Brain microvascular endothelial cell (primary cell): ENCODE measurements at regions not wholly inside any gene's neighbourhood (a gene's known extent, or its start where the extent isn't known, plus 50 kb on each side); places are given as distances from the start of the nearest gene placed in this dataset.
"Not testable (repeated sequence)": the region's sequence is repeated elsewhere in the genome, so short reads cannot be mapped to it uniquely, and the experiment has no call there.

ENCODE experiments used
- DNase-seq: peaks from one replicate; pipeline ENCODE4 v3.0.0-alpha.2; 2020
- H3K27ac ChIP-seq: fragments of 250-450 bp; sonication (Bioruptor Pico); 2 replicates; pipeline ENCODE4 v1.5.1; 2020; ENCODE audit warnings: mild to moderate bottlenecking, moderate library complexity
- H3K27me3 ChIP-seq: fragments of 250-450 bp; sonication (Bioruptor Pico); replicated peaks from 2 replicates; pipeline ENCODE4 v1.5.1; 2020; ENCODE audit warnings: mild to moderate bottlenecking
- H3K36me3 ChIP-seq: fragments of 250-450 bp; sonication (Bioruptor Pico); replicated peaks from 2 replicates; pipeline ENCODE4 v1.5.1; 2020; ENCODE audit warnings: mild to moderate bottlenecking
- H3K4me3 ChIP-seq: 2 replicates; pipeline ENCODE4 v1.5.1; 2011; ENCODE audit warnings: low read depth, mild to moderate bottlenecking, control low read depth, low read length, moderate library complexity
- CTCF ChIP-seq: IDR thresholded peaks from 2 replicates; pipeline ENCODE4 v1.5.1; 2011; ENCODE audit warnings: low read depth, mild to moderate bottlenecking, moderate library complexity, low read length, control low read depth, inconsistent platforms; ENCODE audit errors: missing control alignments
- in situ Hi-C: cut with HindIII; loops from 2 replicates; pipeline ENCODE4 v1.10.0; 2017; ENCODE audit warnings: low sequenced_read_pairs, low pct_ligation_motif_present

GRCh38 chr5:99771296-99771695 is 763.9 kb upstream of the FAM174A start:
- DNase-seq: no peak
- Histone ChIP-seq H3K27ac (no peak overlapping the region), H3K36me3 (no peaks in the 10 kb centered on the region), H3K27me3 (no peaks in the 10 kb centered on the region), H3K4me3 (no peak overlapping the region)
- no peak for TF ChIP-seq CTCF
- in situ Hi-C loops: no loop called here

GRCh38 chr5:99765011-99765410 is 770.2 kb upstream of the FAM174A start:
- no peak for DNase-seq
- H3K36me3 ChIP-seq: no peaks in the 10 kb centered on the region
- no peak overlapping the region for H3K4me3 ChIP-seq
- no peak overlapping the region for H3K27ac ChIP-seq
- TF ChIP-seq CTCF: no peak
- no peaks in the 10 kb centered on the region for H3K27me3 ChIP-seq
- in situ Hi-C loops: no loop called here

GRCh38 chr5:99763021-99763774 is 772.0 kb upstream of the FAM174A start:
- no peak overlapping the region for H3K27ac ChIP-seq
- no peak for TF ChIP-seq CTCF
- H3K4me3 ChIP-seq: no peak overlapping the region
- in situ Hi-C loops: no loop called here
- DNase-seq: no peak
- no peaks in the 10 kb centered on the region for H3K36me3 ChIP-seq
- H3K27me3 ChIP-seq: no peaks in the 10 kb centered on the region

GRCh38 chr5:99747342-99747741 is 787.8 kb upstream of the FAM174A start:
- in situ Hi-C loops: no loop called here
- Histone ChIP-seq H3K36me3 (no peaks in the 10 kb centered on the region), H3K27ac (no peak overlapping the region), H3K27me3 (no peaks in the 10 kb centered on the region), H3K4me3 (no peak overlapping the region)
- no peak for DNase-seq
- TF ChIP-seq CTCF: no peak

GRCh38 chr5:99733146-99733545 is 802.0 kb upstream of the FAM174A start:
- H3K36me3 ChIP-seq, H3K27me3 ChIP-seq, H3K27ac ChIP-seq, in situ Hi-C loops, H3K4me3 ChIP-seq, DNase-seq: not testable (repeated sequence)

- H3K27ac ChIP-seq, H3K36me3 ChIP-seq, H3K27me3 ChIP-seq, DNase-seq, H3K4me3 ChIP-seq, in situ Hi-C loops: not testable (repeated sequence)
Measured at GRCh38 chr5:99730653-99731052, 801.8 kb upstream of the CHD1 start.

- Histone ChIP-seq H3K27me3 (no peaks in the 10 kb centered on the region), H3K36me3 (no peaks in the 10 kb centered on the region), H3K4me3 (no peak overlapping the region), H3K27ac (no peak overlapping the region)
- no peak for TF ChIP-seq CTCF
- in situ Hi-C loops: no loop called here
- DNase-seq: no peak
Measured at GRCh38 chr5:99724732-99725290, 796.0 kb upstream of the CHD1 start.
